ENCODE measurements at regions not wholly inside any gene's neighbourhood (a gene's known extent, or its start where the extent isn't known, plus 50 kb on each side); places are given as distances from the start of the nearest gene placed in this dataset.

GRCh38 chr6:82013561-82014530, 233.7 kb downstream of the IBTK start:
- no peak for ATAC-seq

- no peak for ATAC-seq
Observed at GRCh38 chr6:82006027-82006738, 241.4 kb downstream of the IBTK start.

- no peak for ATAC-seq
Observed at GRCh38 chr6:82000551-82000950, 247.0 kb downstream of the IBTK start.

GRCh38 chr6:81999826-82000225, 247.3 kb upstream of the TENT5A start:
- ATAC-seq, result no peak

GRCh38 chr6:81999270-81999669, 246.8 kb upstream of the TENT5A start:
- no peak for ATAC-seq

GRCh38 chr6:81998432-81998831, 246.0 kb upstream of the TENT5A start:
- no peak for ATAC-seq

GRCh38 chr6:81997090-81997926, 244.8 kb upstream of the TENT5A start:
- no peak for ATAC-seq

- ATAC-seq, result peak in 1 of 2 donors; percentile 30
Observed at GRCh38 chr6:81996414-81996813, 243.9 kb upstream of the TENT5A start.

- ATAC-seq, result no peak
Observed at GRCh38 chr6:81995548-81996289, 243.2 kb upstream of the TENT5A start.

- no peak for ATAC-seq
Observed at GRCh38 chr6:81988871-81989270, 236.4 kb upstream of the TENT5A start.

- no peak for ATAC-seq
Observed at GRCh38 chr6:81988446-81988845, 236.0 kb upstream of the TENT5A start.

GRCh38 chr6:81987293-81987692, 234.8 kb upstream of the TENT5A start:
- no peak for ATAC-seq

- no peak for ATAC-seq
Observed at GRCh38 chr6:81985191-81985590, 232.7 kb upstream of the TENT5A start.

- no peak for ATAC-seq
Observed at GRCh38 chr6:81984599-81984998, 232.1 kb upstream of the TENT5A start.

- no peak for ATAC-seq
Observed at GRCh38 chr6:81981812-81982211, 229.3 kb upstream of the TENT5A start.

- no peak for ATAC-seq
Observed at GRCh38 chr6:81979767-81980166, 227.3 kb upstream of the TENT5A start.

- ATAC-seq, result no peak
Observed at GRCh38 chr6:81979329-81979728, 226.8 kb upstream of the TENT5A start.

GRCh38 chr6:81978230-81978629, 225.7 kb upstream of the TENT5A start:
- ATAC-seq, result no peak

- no peak for ATAC-seq
Observed at GRCh38 chr6:81977486-81977885, 225.0 kb upstream of the TENT5A start.

GRCh38 chr6:81969814-81970213, 217.3 kb upstream of the TENT5A start:
- ATAC-seq, result no peak

- no peak for ATAC-seq
Observed at GRCh38 chr6:81969011-81969410, 216.5 kb upstream of the TENT5A start.

- no peak for ATAC-seq
Observed at GRCh38 chr6:81966968-81967367, 214.5 kb upstream of the TENT5A start.
